Keratinocyte (primary cell): ENCODE measurements at regions not wholly inside any gene's neighbourhood (a gene's known extent, or its start where the extent isn't known, plus 50 kb on each side); places are given as distances from the start of the nearest gene placed in this dataset.

Source experiments
- EZH2 ChIP-seq: IDR thresholded peaks from one replicate; pipeline ENCODE4 v1.6.1; 2012; ENCODE audit warnings: inconsistent platforms, mild to moderate bottlenecking, low read length, moderate library complexity
- TF ChIP-seq, protein P1 (sequence below), 3 experiments: IDR thresholded peaks in 1 of 3; conservative IDR thresholded peaks in 1 of 3; optimal IDR thresholded peaks in 1 of 3; 2 replicates in 2 of 3; 3 replicates in 1 of 3; pipeline versions ENCODE3 to v1.5.1; 2011; ENCODE audit warnings: low read length in 3 of 3, mild to moderate bottlenecking in 3 of 3, moderate library complexity in 2 of 3, control low read depth in 1 of 3, inconsistent platforms in 1 of 3; ENCODE audit not compliant: insufficient read depth in 2 of 3; ENCODE audit errors: extremely low read depth in 1 of 3

DNA sequence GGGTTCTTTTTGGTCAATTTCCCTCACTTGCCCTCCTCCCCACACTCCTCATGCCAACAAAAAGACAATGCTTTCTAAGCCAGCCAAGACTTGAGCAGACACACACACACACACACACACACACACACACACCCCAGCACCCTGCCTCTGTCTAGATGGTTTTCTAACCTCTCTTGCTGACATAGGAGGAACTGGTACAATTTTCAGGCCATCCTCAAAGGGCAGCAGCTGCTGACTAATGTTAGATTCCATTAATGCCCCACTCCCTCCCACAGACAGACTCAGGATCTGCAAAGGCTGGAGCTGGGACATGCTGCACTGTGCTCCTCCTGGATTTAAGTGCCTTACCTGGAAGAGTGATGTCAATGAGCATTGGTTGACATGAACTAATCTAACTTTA, 438.4 kb downstream of the OCA2 start:
- TF ChIP-seq, protein P1, sequence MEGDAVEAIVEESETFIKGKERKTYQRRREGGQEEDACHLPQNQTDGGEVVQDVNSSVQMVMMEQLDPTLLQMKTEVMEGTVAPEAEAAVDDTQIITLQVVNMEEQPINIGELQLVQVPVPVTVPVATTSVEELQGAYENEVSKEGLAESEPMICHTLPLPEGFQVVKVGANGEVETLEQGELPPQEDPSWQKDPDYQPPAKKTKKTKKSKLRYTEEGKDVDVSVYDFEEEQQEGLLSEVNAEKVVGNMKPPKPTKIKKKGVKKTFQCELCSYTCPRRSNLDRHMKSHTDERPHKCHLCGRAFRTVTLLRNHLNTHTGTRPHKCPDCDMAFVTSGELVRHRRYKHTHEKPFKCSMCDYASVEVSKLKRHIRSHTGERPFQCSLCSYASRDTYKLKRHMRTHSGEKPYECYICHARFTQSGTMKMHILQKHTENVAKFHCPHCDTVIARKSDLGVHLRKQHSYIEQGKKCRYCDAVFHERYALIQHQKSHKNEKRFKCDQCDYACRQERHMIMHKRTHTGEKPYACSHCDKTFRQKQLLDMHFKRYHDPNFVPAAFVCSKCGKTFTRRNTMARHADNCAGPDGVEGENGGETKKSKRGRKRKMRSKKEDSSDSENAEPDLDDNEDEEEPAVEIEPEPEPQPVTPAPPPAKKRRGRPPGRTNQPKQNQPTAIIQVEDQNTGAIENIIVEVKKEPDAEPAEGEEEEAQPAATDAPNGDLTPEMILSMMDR (optimal IDR thresholded peaks at IDR 0.05 in 1 of 3, IDR thresholded peaks at IDR 0.05 in 1 of 3, conservative IDR thresholded peaks at IDR 0.05 in 1 of 3; ENCODE audit: extremely low read depth in 1 of 3, insufficient read depth in 2 of 3, low read length in 3 of 3) = no peak
- TF ChIP-seq EZH2 = no peak
